ENCODE measurements at regions not wholly inside any gene's neighbourhood (a gene's known extent, or its start where the extent isn't known, plus 50 kb on each side); places are given as distances from the start of the nearest gene placed in this dataset.
A peak's percentile ranks its signal among the peaks of the same experiment; 100 is the strongest.

GRCh38 chr20:2208897-2209296 is 86.9 kb upstream of the TGM3 start:
- ATAC-seq (no peak), DNase-seq (no peak)
- WGBS, 2 donors = 71 to 76% methylated on average over 3 of the region's 3 CpGs
- no peak for TF ChIP-seq CTCF (IDR thresholded peaks at IDR 0.05)
- no peak overlapping the region for H3K4me3 ChIP-seq
- H3K9me3 ChIP-seq = no peaks in the 10 kb centered on the region
- intact Hi-C loops (cut with DNase I) = loop anchor here in 8 of 10 donors (5.0 to 10.0 kb wide), 4 partner anchors 136 to 248 kb away; no protein-coding TSS in a partner anchor
- no peak overlapping the region for H3K27ac ChIP-seq
- peaks cover 0 to 33% (median 13%) of the 10 kb centered on the region in 9 donors for H3K4me1 ChIP-seq
- H3K36me3 ChIP-seq = no peaks in the 10 kb centered on the region
- peaks cover 0 to 59% (median 40%) of the 10 kb centered on the region in 7 donors for H3K27me3 ChIP-seq

- WGBS, 2 donors = 52 to 54% methylated on average over 5 of the region's 5 CpGs
- Histone ChIP-seq H3K27ac (peak overlapping the region in 2 of 10 donors; percentile 4 to 68), H3K9me3 (no peaks in the 10 kb centered on the region), H3K4me1 (peaks cover 0 to 33% (median 13%) of the 10 kb centered on the region in 9 donors), H3K4me3 (no peak overlapping the region), H3K27me3 (peaks cover 0 to 47% (median 40%) of the 10 kb centered on the region in 7 donors), H3K36me3 (no peaks in the 10 kb centered on the region)
- TF ChIP-seq CTCF (IDR thresholded peaks at IDR 0.05) = peak in 1 of 9 donors; percentile 26
- ATAC-seq (peak in 7 of 8 donors; percentile 39 to 90 (median 65)), DNase-seq (peak in 1 of 2 donors; percentile 41)
- intact Hi-C loops (cut with DNase I) = no loop called here
Observed at GRCh38 chr20:2210646-2211552, 84.9 kb upstream of the TGM3 start.

- Histone ChIP-seq H3K36me3 (no peaks in the 10 kb centered on the region), H3K4me1 (peaks cover 0 to 27% (median 5%) of the 10 kb centered on the region in 9 donors), H3K27ac (no peak overlapping the region), H3K9me3 (no peaks in the 10 kb centered on the region), H3K4me3 (no peak overlapping the region), H3K27me3 (peaks cover 0 to 40% (median 26%) of the 10 kb centered on the region in 7 donors)
- DNase-seq (no peak), ATAC-seq (no peak)
- intact Hi-C loops (cut with DNase I) = no loop called here
- WGBS, 2 donors = 86 to 89% methylated on average over 6 of the region's 6 CpGs
- no peak for TF ChIP-seq CTCF (IDR thresholded peaks at IDR 0.05)
Observed at GRCh38 chr20:2212456-2213015, 83.3 kb upstream of the TGM3 start.

GRCh38 chr20:2213401-2213800 is 82.4 kb upstream of the TGM3 start:
- DNase-seq (no peak), ATAC-seq (no peak)
- Histone ChIP-seq H3K27ac (no peak overlapping the region), H3K27me3 (peaks cover 0 to 31% (median 20%) of the 10 kb centered on the region in 7 donors), H3K4me3 (no peak overlapping the region), H3K36me3 (no peaks in the 10 kb centered on the region), H3K4me1 (peaks cover 0 to 29% (median 0%) of the 10 kb centered on the region in 9 donors), H3K9me3 (no peaks in the 10 kb centered on the region)
- no peak for TF ChIP-seq CTCF (IDR thresholded peaks at IDR 0.05)
- intact Hi-C loops (cut with DNase I) = no loop called here
- WGBS, 2 donors = 80 to 88% methylated on average over 5 of the region's 5 CpGs

Measured in heart right ventricle (tissue), 16 donors.